H9 (cell line): ENCODE measurements at regions not wholly inside any gene's neighbourhood (a gene's known extent, or its start where the extent isn't known, plus 50 kb on each side); places are given as distances from the start of the nearest gene placed in this dataset.

Experiments used
- DNase-seq: peaks from one replicate; pipeline ENCODE4 v3.0.0-alpha.2; 2017
- H2AFZ ChIP-seq: one replicate; pipeline ENCODE4 v1.6.1; 2013; ENCODE audit warnings: mild to moderate bottlenecking, low read length, control low read depth, moderate library complexity
- H2AK5ac ChIP-seq: 2 replicates; pipeline ENCODE4 v1.6.1; 2013; ENCODE audit warnings: low read length, control low read depth, mixed read lengths; ENCODE audit not compliant: insufficient read length
- H2BK120ac ChIP-seq: one replicate; pipeline ENCODE4 v1.6.1; 2013; ENCODE audit warnings: low read depth, mild to moderate bottlenecking, low read length, control low read depth, inconsistent platforms; ENCODE audit not compliant: poor library complexity, severe bottlenecking
- H2BK12ac ChIP-seq: 2 replicates; pipeline ENCODE4 v1.6.1; 2013; ENCODE audit warnings: low read length, control low read depth, mixed read lengths, low read depth; ENCODE audit not compliant: insufficient read length
- H2BK15ac ChIP-seq: 2 replicates; pipeline ENCODE4 v1.6.1; 2013; ENCODE audit warnings: low read depth, low read length, control low read depth
- H2BK20ac ChIP-seq: one replicate; pipeline ENCODE4 v1.6.1; 2013; ENCODE audit warnings: low read depth, mild to moderate bottlenecking, low read length, control low read depth, inconsistent platforms; ENCODE audit not compliant: poor library complexity, severe bottlenecking
- H2BK5ac ChIP-seq: 2 replicates; pipeline ENCODE4 v1.6.1; 2013; ENCODE audit warnings: low read length, control low read depth, mixed read lengths; ENCODE audit not compliant: insufficient read length
- H3K14ac ChIP-seq: 2 replicates; pipeline ENCODE4 v1.6.1; 2013; ENCODE audit warnings: low read length, control low read depth; ENCODE audit not compliant: insufficient read depth
- H3K18ac ChIP-seq: 2 replicates; pipeline ENCODE4 v1.6.1; 2013; ENCODE audit warnings: low read depth, mild to moderate bottlenecking, mixed read lengths, low read length, control low read depth; ENCODE audit not compliant: insufficient read length
- H3K23ac ChIP-seq: 2 replicates; pipeline ENCODE4 v1.6.1; 2013; ENCODE audit warnings: low read length, control low read depth, mixed read lengths, low read depth; ENCODE audit not compliant: insufficient read length
- H3K23me2 ChIP-seq: 2 replicates; pipeline ENCODE4 v1.6.1; 2013; ENCODE audit warnings: low read depth, mild to moderate bottlenecking, mixed read lengths, low read length, control low read depth; ENCODE audit not compliant: insufficient read length, poor library complexity, severe bottlenecking
- H3K27ac ChIP-seq: 2 replicates; pipeline ENCODE4 v1.5.1; 2013; ENCODE audit warnings: low read length, control low read depth, mixed read lengths, low read depth; ENCODE audit not compliant: insufficient read length
- H3K27me3 ChIP-seq: 2 replicates; pipeline ENCODE4 v1.6.1; 2013; ENCODE audit warnings: low read length, control low read depth, inconsistent platforms; ENCODE audit not compliant: insufficient read depth
- H3K4ac ChIP-seq: 2 replicates; pipeline ENCODE4 v1.6.1; 2013; ENCODE audit warnings: low read depth, mild to moderate bottlenecking, control low read depth, inconsistent platforms, low read length, moderate library complexity
- H3K4me1 ChIP-seq: 2 replicates; pipeline ENCODE4 v1.6.1; 2013; ENCODE audit warnings: low read length, control low read depth, inconsistent platforms; ENCODE audit not compliant: insufficient read depth
- H3K4me2 ChIP-seq: 2 replicates; pipeline ENCODE4 v1.6.1; 2013; ENCODE audit warnings: low read length, control low read depth, mixed read lengths; ENCODE audit not compliant: insufficient read length, insufficient read depth
- H3K56ac ChIP-seq: 2 replicates; pipeline ENCODE4 v1.6.1; 2013; ENCODE audit warnings: low read depth, mild to moderate bottlenecking, mixed read lengths, low read length, control low read depth; ENCODE audit not compliant: insufficient read length
- H3K79me1 ChIP-seq: 2 replicates; pipeline ENCODE4 v1.6.1; 2013; ENCODE audit warnings: low read depth, mild to moderate bottlenecking, moderate library complexity, low read length, control low read depth, inconsistent platforms; ENCODE audit not compliant: insufficient read depth, poor library complexity, severe bottlenecking
- H3K79me2 ChIP-seq: 2 replicates; pipeline ENCODE4 v1.6.1; 2013; ENCODE audit warnings: low read length, control low read depth, inconsistent platforms; ENCODE audit not compliant: insufficient read depth
- H3K9ac ChIP-seq: 2 replicates; pipeline ENCODE4 v1.6.1; 2013; ENCODE audit warnings: low read length, control low read depth, mixed read lengths; ENCODE audit not compliant: insufficient read length; ENCODE audit errors: extremely low read depth
- H3K9me3 ChIP-seq: one replicate; pipeline ENCODE4 v1.6.1; 2013; ENCODE audit warnings: low read depth, low read length, inconsistent platforms; ENCODE audit not compliant: control insufficient read depth
- H3T11ph ChIP-seq: one replicate; pipeline ENCODE4 v1.6.1; 2013; ENCODE audit warnings: mild to moderate bottlenecking, low read length, control low read depth, inconsistent platforms
- H4K20me1 ChIP-seq: one replicate; pipeline ENCODE4 v1.6.1; 2013; ENCODE audit not compliant: control insufficient read depth, insufficient read length, insufficient read depth
- H4K5ac ChIP-seq: 2 replicates; pipeline ENCODE4 v1.6.1; 2013; ENCODE audit warnings: low read depth, mild to moderate bottlenecking, mixed read lengths, low read length, control low read depth; ENCODE audit not compliant: insufficient read length
- H4K8ac ChIP-seq: replicated peaks from 2 replicates; pipeline ENCODE4 v1.6.1; 2013; ENCODE audit warnings: low read length, control low read depth, mixed read lengths, low read depth; ENCODE audit not compliant: insufficient read length
- H4K91ac ChIP-seq: 2 replicates; pipeline ENCODE4 v1.6.1; 2013; ENCODE audit warnings: low read depth, mild to moderate bottlenecking, moderate library complexity, mixed read lengths, low read length, control low read depth; ENCODE audit not compliant: insufficient read length
- H3K27ac Mint-ChIP-seq, 3 experiments: 2 replicates in 2 of 3; 3 replicates in 1 of 3; pipeline ENCODE4 v1.8.0; 2020 to 2021; ENCODE audit warnings: mixed read lengths in 3 of 3, mild to moderate bottlenecking in 1 of 3, moderate library complexity in 1 of 3
- H3K27me3 Mint-ChIP-seq: 2 replicates; pipeline ENCODE4 v1.8.0; 2021; ENCODE audit warnings: low read depth, mild to moderate bottlenecking, moderate library complexity, mixed read lengths
- H3K36me3 Mint-ChIP-seq, 3 experiments: 2 replicates in 2 of 3; 3 replicates in 1 of 3; pipeline ENCODE4 v1.8.0; 2020 to 2021; ENCODE audit warnings: low read depth in 3 of 3, mixed read lengths in 3 of 3; ENCODE audit not compliant: insufficient read depth in 1 of 3
- H3K4me1 Mint-ChIP-seq, 2 experiments: 2 replicates each; pipeline ENCODE4 v1.8.0; 2020; ENCODE audit warnings: mixed read lengths in 2 of 2
- H3K4me3 Mint-ChIP-seq, 2 experiments: 2 replicates in 1 of 2; 3 replicates in 1 of 2; pipeline ENCODE4 v1.8.0; 2020 to 2021; ENCODE audit warnings: mild to moderate bottlenecking in 2 of 2, mixed read lengths in 2 of 2, moderate library complexity in 1 of 2
- H3K9me3 Mint-ChIP-seq, 2 experiments: 2 replicates in 1 of 2; 3 replicates in 1 of 2; pipeline ENCODE4 v1.8.0; 2020; ENCODE audit warnings: mild to moderate bottlenecking in 2 of 2, mixed read lengths in 2 of 2, moderate library complexity in 1 of 2
- CTCF ChIP-seq: fragments of 200-600 bp; sonication (generic); conservative IDR thresholded peaks from 3 replicates; pipeline ENCODE4 v1.8.0; 2021; ENCODE audit warnings: antibody characterized with exemption, mild to moderate bottlenecking
- WGBS: extraction: QIAGEN DNeasy Blood & Tissue Kit; methylation state at CpG from one replicate; pipeline ENCODE4 v1.1.7; 2013; ENCODE audit warnings: missing lambda C conversion rate, low lambda C conversion rate, mixed read lengths; ENCODE audit not compliant: insufficient read length; ENCODE audit errors: extremely low coverage; 5-methylcytosine and 5-hydroxymethylcytosine counted together

- Histone ChIP-seq H3K4me1 (no peaks in the 10 kb centered on the region), H2BK20ac (no peak overlapping the region), H2BK15ac (no peak overlapping the region), H4K20me1 (no peaks in the 10 kb centered on the region), H4K8ac (no peak overlapping the region), H3K9me3 (no peaks in the 10 kb centered on the region), H4K91ac (no peak overlapping the region), H3K4ac (no peak overlapping the region), H2BK12ac (no peak overlapping the region), H3K18ac (no peak overlapping the region), H3K23me2 (no peaks in the 10 kb centered on the region), H3K79me1 (no peaks in the 10 kb centered on the region), H3K79me2 (no peaks in the 10 kb centered on the region), H2AFZ (no peak overlapping the region), H2BK120ac (no peak overlapping the region), H3K9ac (no peak overlapping the region), H2BK5ac (no peak overlapping the region), H3K14ac (no peak overlapping the region), H3T11ph (no peak overlapping the region), H3K27me3 (no peaks in the 10 kb centered on the region), H3K56ac (no peak overlapping the region), H2AK5ac (no peak overlapping the region), H3K4me2 (no peak overlapping the region), H3K27ac (no peak overlapping the region), H3K23ac (no peak overlapping the region), H4K5ac (no peak overlapping the region)
- Mint-ChIP-seq H3K4me1 (0 out of 4 replicates have a peak, but pooled peaks cover 0 to 2% of the 10 kb centered on the region in 2 experiments), H3K27me3 (no peaks in the 10 kb centered on the region; the same call in none of the 2 replicates), H3K36me3 (no peaks in the 10 kb centered on the region), H3K27ac (no peak overlapping the region; a peak in 2 of 7 replicates), H3K4me3 (no peak overlapping the region), H3K9me3 (no peaks in the 10 kb centered on the region)
- whole genome bisulfite sequencing: no CpG with 5 or more reads among the region's 2 CpGs
- DNase-seq: no peak
- TF ChIP-seq CTCF: no peak
These were observed 108.6 kb downstream of the QPCT start for GRCh38 chr2:37453027-37453426.
